ENCODE measurements at regions not wholly inside any gene's neighbourhood (a gene's known extent, or its start where the extent isn't known, plus 50 kb on each side); places are given as distances from the start of the nearest gene placed in this dataset.
"Not testable (repeated sequence)": the region's sequence is repeated elsewhere in the genome, so short reads cannot be mapped to it uniquely, and the experiment has no call there.

DNA sequence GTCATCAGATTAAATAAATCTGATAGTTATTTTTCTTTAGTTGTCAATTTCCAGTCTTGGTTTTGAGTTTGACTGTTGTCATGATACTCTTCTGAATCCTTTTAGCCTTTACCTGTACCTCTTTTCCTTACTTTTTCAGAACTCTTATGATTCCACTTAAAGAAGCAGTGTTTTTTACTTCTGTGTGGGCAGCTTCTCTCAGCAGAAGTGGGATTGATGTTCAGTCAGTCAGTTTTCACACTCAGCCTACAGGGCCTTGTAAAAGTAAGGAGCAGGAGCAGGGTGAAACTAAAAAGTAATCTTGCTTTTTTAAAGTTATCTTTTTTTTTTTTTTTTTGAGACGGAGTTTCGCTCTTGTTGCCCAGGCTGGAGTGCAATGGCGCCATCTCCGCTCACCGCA is 75.1 kb downstream of the HAUS1 start:
- no peak for DNase-seq

- no peak for DNase-seq
Observed at GRCh38 chr18:46182633-46183358, 78.6 kb downstream of the HAUS1 start.

DNA sequence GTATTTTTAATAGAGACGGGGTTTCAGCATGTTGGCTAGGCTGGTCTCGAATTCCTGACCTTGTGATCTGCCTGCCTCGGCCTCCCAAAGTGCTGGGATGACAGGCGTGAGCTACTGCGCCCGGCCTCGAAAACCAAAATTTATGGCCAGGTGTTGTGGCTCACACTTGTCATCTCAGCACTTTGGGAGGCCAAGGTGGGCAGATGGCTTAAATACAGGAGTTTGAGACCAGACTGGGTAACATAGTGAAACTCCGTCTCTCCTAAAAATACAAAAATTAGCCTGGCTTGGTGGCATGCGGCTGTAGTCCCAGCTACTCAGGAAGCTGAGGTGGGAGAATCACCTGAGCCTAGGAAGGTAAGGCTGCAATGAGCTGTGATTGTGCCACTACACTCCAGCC is 80.1 kb downstream of the HAUS1 start:
- not testable (repeated sequence) for DNase-seq

DNA sequence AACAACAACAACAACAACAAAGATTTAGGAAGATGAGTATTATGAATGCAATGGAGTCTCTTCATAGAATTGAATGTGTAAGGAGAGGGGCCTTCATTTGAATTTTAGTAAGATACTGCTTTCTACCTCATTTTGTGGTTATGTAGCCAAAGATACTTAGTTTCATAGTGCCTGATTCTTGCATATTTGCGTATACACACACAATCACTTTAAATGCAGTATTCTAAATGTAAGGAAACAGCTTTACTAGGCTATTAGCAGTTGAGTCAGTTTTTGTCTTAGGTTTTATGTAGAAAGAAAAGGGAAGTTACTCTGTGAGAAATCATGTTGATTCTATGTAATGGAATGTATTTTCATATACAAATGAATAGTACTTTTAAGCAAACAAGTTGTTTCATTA is 80.5 kb downstream of the HAUS1 start:
- DNase-seq, result no peak

- DNase-seq, result no peak
Observed at GRCh38 chr18:46190667-46191066, 86.5 kb downstream of the HAUS1 start.

DNA sequence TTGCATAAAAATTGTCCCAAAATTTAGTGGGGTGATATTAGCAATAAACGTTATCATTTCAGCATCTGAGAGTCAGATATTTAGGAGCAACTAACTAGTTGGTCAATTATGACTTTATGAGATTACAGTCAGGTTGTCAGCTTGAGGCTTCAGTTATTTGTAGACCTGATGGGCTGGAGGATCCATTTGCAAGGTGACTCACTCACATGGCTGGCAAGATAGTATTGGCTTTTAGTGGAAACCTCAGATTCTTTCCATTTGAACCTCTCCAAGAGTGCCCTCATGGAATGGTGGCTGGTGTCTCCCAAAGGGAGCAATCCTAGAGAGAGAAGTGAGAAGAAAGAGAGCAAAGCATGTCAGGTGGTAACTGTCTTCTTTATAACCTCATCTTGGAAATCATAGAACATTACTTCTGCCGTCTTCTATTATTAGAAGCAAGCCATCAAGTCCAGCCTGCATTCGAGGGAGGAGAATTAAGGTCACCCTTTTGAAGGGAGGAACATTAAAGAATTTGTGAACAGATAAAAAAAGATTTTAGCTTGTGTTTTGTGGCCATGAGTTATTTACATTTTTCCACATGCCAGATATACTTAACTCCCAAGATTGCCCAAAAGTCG is 92.5 kb downstream of the HAUS1 start:
- DNase-seq, result no peak

- DNase-seq, result no peak
Observed at GRCh38 chr18:46199515-46200147, 95.4 kb downstream of the HAUS1 start.

DNA sequence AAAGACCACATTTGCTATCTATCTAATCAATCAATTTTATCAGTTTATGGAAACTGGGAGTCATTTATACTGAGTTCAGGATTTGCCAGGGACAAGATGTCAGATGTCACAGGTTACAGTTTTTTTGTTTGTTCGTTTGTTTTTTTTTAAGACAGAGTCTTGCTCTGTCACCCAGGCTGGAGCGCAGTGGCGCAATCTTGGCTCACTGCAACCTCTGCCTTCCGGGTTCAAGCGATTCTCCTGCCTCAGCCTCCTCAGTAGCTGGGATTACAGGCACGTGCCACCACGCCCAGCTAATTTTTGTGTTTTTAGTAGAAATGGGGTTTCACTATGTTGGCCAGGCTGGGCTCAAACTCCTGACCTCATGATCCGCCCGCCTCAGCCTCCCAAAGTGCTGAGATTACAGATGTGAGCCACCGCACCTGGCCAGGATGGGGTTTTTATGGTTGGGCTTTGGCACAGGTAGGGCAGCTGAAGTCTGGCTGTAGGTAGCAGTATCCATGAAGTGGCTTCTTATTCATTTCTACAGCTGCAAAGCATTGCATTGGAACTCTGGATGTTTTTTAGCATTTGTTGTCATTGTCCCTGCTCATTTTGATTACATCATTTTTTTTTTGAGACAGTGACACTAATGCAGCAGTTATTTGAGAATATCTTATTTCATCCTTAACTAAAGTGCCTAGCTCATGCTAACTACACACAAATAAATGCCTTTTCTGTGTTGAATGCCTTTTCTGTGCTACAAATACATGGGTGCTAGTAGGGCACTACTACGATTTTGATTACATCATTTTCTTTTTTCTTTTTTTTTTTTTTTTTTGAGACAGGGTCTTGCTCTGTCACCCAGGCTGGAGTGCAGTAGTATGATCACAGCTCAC is 96.2 kb downstream of the HAUS1 start:
- not testable (repeated sequence) for DNase-seq

- DNase-seq, result no peak
Observed at GRCh38 chr18:46204143-46204542, 100.0 kb downstream of the HAUS1 start.

- DNase-seq, result no peak
Observed at GRCh38 chr18:46207985-46208384, 103.8 kb downstream of the HAUS1 start.

DNA sequence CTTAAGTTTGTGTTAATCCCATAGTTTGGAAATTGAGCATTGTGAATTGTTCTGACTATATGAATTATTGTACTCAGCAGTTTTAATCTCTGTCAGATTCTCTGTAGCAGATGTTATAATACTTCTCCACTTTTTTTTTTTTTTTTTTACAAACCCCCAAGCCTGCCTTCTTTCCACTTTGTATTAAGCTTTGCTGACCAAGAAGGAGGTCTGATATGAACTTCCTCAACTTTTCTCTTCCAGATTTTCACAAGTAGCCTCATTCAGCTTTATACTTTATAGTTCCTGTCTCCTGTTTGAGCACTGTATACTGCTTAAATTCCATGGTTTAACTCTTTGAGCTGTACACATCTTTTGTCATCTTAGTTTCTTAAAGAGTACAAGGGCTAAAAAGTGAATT is 105.0 kb downstream of the HAUS1 start:
- no peak for DNase-seq

DNA sequence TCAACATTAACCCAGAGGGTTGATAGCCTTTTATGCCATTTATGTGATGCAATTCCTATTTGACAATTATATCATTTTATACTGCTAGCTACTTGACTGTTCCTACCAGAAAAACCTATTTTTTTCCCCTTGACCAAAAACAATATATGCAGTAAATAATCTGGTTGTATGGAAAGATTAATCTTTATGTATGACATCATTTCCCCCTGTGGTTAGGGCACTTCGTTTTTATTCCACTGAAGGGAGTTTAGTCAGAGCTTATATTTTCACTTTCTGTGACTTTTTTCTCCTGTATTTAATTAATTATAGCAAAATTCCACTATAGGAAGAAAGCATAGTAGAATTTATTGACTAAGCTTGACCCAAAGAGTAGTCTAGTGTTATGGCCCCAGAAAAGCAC is 107.6 kb downstream of the HAUS1 start:
- DNase-seq, result no peak

DNA sequence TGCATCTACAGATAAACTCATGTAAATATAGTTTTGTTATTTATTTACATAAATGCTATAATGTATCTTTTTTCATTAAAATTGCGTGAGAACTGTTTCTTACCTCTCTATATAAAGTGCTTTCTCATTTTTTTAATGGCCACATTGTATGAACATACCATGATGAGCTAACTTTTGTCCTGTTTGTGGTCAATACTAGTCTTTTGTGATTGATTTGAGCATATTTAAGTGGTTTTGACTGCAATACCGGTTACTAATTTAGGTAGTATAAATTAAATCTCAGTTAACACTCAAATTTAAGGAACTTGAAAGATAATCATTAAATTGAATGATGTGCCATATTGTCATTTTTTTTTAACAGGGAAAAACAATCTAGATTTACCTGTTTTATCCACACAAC is 108.2 kb downstream of the HAUS1 start:
- DNase-seq, result no peak

DNA sequence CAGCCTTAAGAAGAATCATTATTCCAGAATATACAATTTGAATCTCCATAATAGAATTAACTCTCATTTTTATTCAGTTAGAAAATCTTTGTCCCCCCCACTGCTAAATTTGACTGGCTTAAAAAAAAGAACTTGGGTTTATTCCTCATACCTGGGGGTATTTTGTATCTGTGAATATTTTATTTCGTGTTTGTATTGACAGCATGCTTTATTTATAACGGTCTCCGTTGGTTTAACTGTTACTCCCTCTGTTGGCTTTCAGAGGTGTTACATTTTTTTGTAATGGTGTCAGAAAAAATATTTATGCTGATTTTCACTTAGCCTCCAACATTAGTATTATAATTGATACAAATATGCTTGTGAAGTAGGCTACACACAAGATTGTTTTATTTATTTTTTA is 109.1 kb downstream of the HAUS1 start:
- no peak for DNase-seq

- no peak for DNase-seq
Observed at GRCh38 chr18:46214435-46214834, 110.2 kb downstream of the HAUS1 start.

GRCh38 chr18:46215902-46216723 is 111.9 kb downstream of the HAUS1 start:
- DNase-seq, result no peak

DNA sequence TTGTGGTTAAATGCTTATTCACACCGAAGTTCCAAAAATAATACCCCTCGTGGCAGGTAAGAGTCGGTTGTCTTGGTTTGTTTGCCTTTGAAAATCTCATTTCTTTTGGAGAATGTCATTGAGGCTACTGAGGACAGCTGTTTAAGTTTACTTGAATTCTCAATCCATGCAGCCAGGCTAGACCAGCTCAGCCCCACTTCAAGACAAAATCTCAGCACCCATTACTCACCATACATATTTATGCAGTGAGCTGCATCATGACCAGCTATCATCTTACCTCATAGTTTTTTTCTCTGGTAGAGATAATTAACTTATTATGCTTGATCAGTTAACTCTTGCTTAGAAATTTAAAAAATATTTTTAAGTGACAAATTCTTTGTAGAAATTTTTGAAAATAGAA is 115.9 kb downstream of the HAUS1 start:
- no peak for DNase-seq

DNA sequence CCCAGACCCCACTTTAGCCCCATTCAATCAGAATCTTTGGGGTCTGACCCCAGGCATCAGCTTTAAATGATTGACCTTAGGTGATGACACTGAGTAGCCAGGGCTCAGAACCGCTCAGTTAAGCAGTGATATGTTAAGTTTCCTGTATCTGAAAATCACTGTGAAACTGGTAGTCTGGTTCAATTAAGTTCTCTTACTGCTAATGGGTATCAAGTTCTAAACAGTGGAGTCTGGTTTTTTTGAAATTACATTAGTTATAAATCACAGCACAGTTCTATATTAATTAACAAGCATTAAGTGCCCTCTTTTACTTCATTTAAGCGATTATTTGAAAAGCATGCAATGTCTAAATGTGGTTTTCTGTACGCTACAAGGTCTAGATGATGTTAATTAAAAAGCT is 117.9 kb downstream of the HAUS1 start:
- DNase-seq, result no peak

- DNase-seq, result no peak
Observed at GRCh38 chr18:46222710-46223360, 118.7 kb downstream of the HAUS1 start.

DNA sequence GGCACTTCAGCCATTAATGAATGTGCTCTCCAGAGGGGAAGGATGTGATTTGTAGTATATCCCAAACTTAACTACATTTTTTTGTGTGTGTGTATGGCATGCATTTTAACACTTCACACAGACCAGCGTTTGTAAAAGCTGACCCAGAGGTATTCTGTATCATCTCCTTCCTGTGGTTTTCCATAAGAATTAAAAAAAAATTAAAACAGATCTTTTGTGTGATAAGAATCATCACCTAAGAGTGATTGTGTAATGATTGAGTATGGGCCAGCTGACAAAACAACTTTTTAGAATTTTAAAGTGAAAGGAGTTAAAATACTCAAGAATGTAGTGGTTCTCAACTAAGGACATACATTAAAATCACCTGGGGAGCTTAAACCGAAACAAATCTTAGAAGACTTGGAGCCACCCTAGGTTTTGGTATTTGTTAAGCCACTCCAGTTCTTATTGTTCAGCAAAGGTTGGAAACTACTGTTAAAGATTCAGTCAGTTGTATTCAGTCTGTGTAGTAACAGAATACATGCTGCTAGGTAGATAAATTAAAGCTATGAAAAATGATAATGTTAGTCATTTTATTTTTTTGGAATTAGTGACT is 120.1 kb downstream of the HAUS1 start:
- DNase-seq, result no peak

- no peak for DNase-seq
Observed at GRCh38 chr18:46226461-46226860, 122.3 kb downstream of the HAUS1 start.

DNA sequence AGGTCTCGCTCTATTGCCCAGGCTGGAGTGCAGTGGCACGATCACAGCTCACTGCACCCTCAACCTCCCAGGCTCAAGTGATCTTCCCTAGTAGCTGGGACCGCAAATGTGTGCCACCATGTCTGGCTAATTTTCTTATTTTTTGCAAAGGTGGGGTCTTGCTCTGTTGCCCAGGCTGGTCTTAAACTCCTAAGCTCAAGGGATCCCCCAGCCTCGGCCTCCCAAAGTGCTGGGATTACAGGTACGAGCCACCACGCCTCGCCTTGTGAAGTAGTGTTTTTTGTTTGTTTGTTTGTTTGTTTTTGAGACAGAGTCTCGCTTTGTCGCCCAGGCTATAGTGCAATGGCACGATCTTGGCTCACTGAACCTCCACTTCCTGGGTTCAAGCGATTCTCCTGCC is 125.5 kb downstream of the HAUS1 start:
- not testable (repeated sequence) for DNase-seq

All from stimulated activated CD4-positive, alpha-beta T cell treated with anti-CD3 and anti-CD28 coated beads, Interleukin-12 subunit alpha, Interleukin-12 subunit beta, amount 100 ng/mL, for 4 hours (primary cell).